HCT116 (cell line): ENCODE measurements at regions not wholly inside any gene's neighbourhood (a gene's known extent, or its start where the extent isn't known, plus 50 kb on each side); places are given as distances from the start of the nearest gene placed in this dataset.

ENCODE experiments used
- ATAC-seq: fragments of 200-7000 bp; cut with Tn5 transposase; 2 replicates; pipeline ENCODE4 v1.9.1; 2020; ENCODE audit warnings: mild to moderate bottlenecking, moderate library complexity
- BruUV-seq: library from RNA; stranded (reverse); fragments of 400-500 nt; replicated peaks from 2 replicates; lab custom pipeline; 2021; lab: Mats Ljungman, UMichigan
- CTCF ChIA-PET: fragments of 300-600 bp; sonication (Branson Sonifier 250); formaldehyde crosslinking; loops from one replicate; lab custom pipeline; 2021; ENCODE audit warnings: antibody characterized with exemption; lab: Charles Lee
- POLR2A ChIA-PET: fragments of 300-600, 350-600 bp; sonication (Branson Sonifier 250); formaldehyde crosslinking; loops from one replicate; lab custom pipeline; 2021; ENCODE audit warnings: antibody characterized with exemption; lab: Charles Lee
- RAD21 ChIA-PET, 2 experiments: fragments of 300-600 bp; sonication (Branson Sonifier 250); formaldehyde crosslinking; loops; one replicate each; lab custom pipeline; 2023; ENCODE audit warnings: low total read pairs in 2 of 2; ENCODE audit not compliant: uncharacterized antibody in 2 of 2, unreplicated experiment in 2 of 2, low non-redundant PET in 1 of 2; lab: Charles Lee
- DNase-seq: peaks from one replicate; pipeline ENCODE4 v3.0.0-alpha.2; 2010; ENCODE audit warnings: low read depth, low spot score
- H2AFZ ChIP-seq: fragments of 200-600 bp; shearing (Covaris generic), sonication (generic); 2 replicates; pipeline ENCODE4 v1.6.1; 2017; ENCODE audit warnings: low read depth, mixed run types, mixed read lengths, antibody characterized with exemption, low read length; ENCODE audit not compliant: poor library complexity, severe bottlenecking
- H3K27ac ChIP-seq: 2 replicates; pipeline ENCODE4 v1.5.1; 2012; ENCODE audit warnings: low read depth, low read length
- H3K27me3 ChIP-seq: fragments of 200-600 bp; sonication (generic); 2 replicates; pipeline ENCODE4 v1.6.1; 2016; ENCODE audit warnings: mixed run types, low read length, mixed read lengths; ENCODE audit not compliant: insufficient read depth
- H3K36me3 ChIP-seq, 2 experiments: fragments of 200-500 bp in 1 of 2; fragments of 200-600 bp in 1 of 2; sonication (Bioruptor generic) in 1 of 2; sonication (generic) in 1 of 2; 2 replicates each; pipeline versions ENCODE4 v1.5.1 to v1.6.1; 2014 to 2016; ENCODE audit warnings: low read length in 2 of 2, inconsistent platforms in 1 of 2, mixed read lengths in 1 of 2, mixed run types in 1 of 2; ENCODE audit not compliant: insufficient read depth in 2 of 2, control insufficient read depth in 1 of 2
- H3K4me1 ChIP-seq, 2 experiments: fragments of 200-600 bp in 1 of 2; sonication (generic) in 1 of 2; 2 replicates each; pipeline versions ENCODE4 v1.5.1 to v1.6.1; 2012 to 2017; ENCODE audit warnings: low read length in 2 of 2, inconsistent platforms in 1 of 2, mild to moderate bottlenecking in 1 of 2, mixed read lengths in 1 of 2, mixed run types in 1 of 2, moderate library complexity in 1 of 2; ENCODE audit not compliant: insufficient read depth in 2 of 2, control insufficient read depth in 1 of 2
- H3K4me2 ChIP-seq: fragments of 200-600 bp; sonication (generic); 2 replicates; pipeline ENCODE4 v1.6.1; 2017; ENCODE audit warnings: mixed run types, low read length, mixed read lengths
- H3K4me3 ChIP-seq, 2 experiments: fragments of 200-600 bp in 1 of 2; sonication (generic) in 1 of 2; replicated peaks in 1 of 2; 2 replicates each; pipeline ENCODE4 v1.5.1; 2011 to 2016; ENCODE audit warnings: low read length in 2 of 2, control low read depth in 1 of 2, low read depth in 1 of 2, mild to moderate bottlenecking in 1 of 2, mixed read lengths in 1 of 2, mixed run types in 1 of 2
- H3K79me2 ChIP-seq: fragments of 200-600 bp; sonication (generic); 2 replicates; pipeline ENCODE4 v1.6.1; 2017; ENCODE audit warnings: mild to moderate bottlenecking, mixed run types, low read length, moderate library complexity, mixed read lengths; ENCODE audit not compliant: insufficient read depth
- H3K9ac ChIP-seq: fragments of 200-600 bp; sonication (generic); 2 replicates; pipeline ENCODE4 v1.6.1; 2016; ENCODE audit warnings: low read length, mixed read lengths
- H3K9me2 ChIP-seq: fragments of 200-600 bp; sonication (generic), shearing (Covaris generic); 2 replicates; pipeline ENCODE4 v1.6.1; 2017; ENCODE audit warnings: mixed run types, mild to moderate bottlenecking, moderate library complexity; ENCODE audit not compliant: insufficient read depth
- H3K9me3 ChIP-seq, 2 experiments: fragments of 200-500 bp in 1 of 2; fragments of 200-600 bp in 1 of 2; sonication (Bioruptor generic) in 1 of 2; sonication (generic) in 1 of 2; 2 replicates each; pipeline ENCODE4 v1.6.1; 2014 to 2017; ENCODE audit warnings: low read length in 2 of 2, mixed read lengths in 2 of 2, inconsistent platforms in 1 of 2, low read depth in 1 of 2, mild to moderate bottlenecking in 1 of 2, mixed run types in 1 of 2, moderate library complexity in 1 of 2; ENCODE audit not compliant: control insufficient read depth in 1 of 2, insufficient read depth in 1 of 2
- H4K20me1 ChIP-seq: fragments of 200-600 bp; sonication (generic), shearing (Covaris generic); 2 replicates; pipeline ENCODE4 v1.6.1; 2017; ENCODE audit warnings: mixed run types, mild to moderate bottlenecking, moderate library complexity; ENCODE audit not compliant: insufficient read depth
- CBX3 ChIP-seq: IDR thresholded peaks from 2 replicates; pipeline ENCODE4 v1.6.1; 2012; ENCODE audit warnings: low read depth
- CEBPB ChIP-seq: IDR thresholded peaks from 2 replicates; pipeline ENCODE4 v1.6.1; 2012; ENCODE audit warnings: low read depth
- EGR1 ChIP-seq: IDR thresholded peaks from 2 replicates; pipeline ENCODE4 v1.6.1; 2012; ENCODE audit warnings: low read depth
- ELF1 ChIP-seq: IDR thresholded peaks from 2 replicates; pipeline ENCODE4 v1.6.1; 2012; ENCODE audit warnings: low read depth, borderline replicate concordance
- EZH2 ChIP-seq: fragments of 200-600 bp; sonication (generic); IDR thresholded peaks from 2 replicates; pipeline ENCODE4 v1.6.1; 2017; ENCODE audit warnings: antibody characterized with exemption, mixed run types
- FOSL1 ChIP-seq: IDR thresholded peaks from 2 replicates; pipeline ENCODE4 v1.6.1; 2012; ENCODE audit warnings: low read depth
- JUND ChIP-seq: IDR thresholded peaks from 2 replicates; pipeline ENCODE4 v1.6.1; 2012
- POLR2A ChIP-seq: IDR thresholded peaks from 2 replicates; pipeline ENCODE4 v1.7.0; 2011; ENCODE audit warnings: borderline replicate concordance; ENCODE audit not compliant: insufficient read depth, insufficient read length; ENCODE audit errors: extremely low read depth
- RAD21 ChIP-seq: IDR thresholded peaks from 2 replicates; pipeline ENCODE4 v1.6.1; 2012; ENCODE audit warnings: low read depth, mild to moderate bottlenecking
- SIN3A ChIP-seq: IDR thresholded peaks from 2 replicates; pipeline ENCODE4 v1.6.1; 2012; ENCODE audit warnings: low read depth
- SP1 ChIP-seq: IDR thresholded peaks from 2 replicates; pipeline ENCODE4 v1.6.1; 2012; ENCODE audit warnings: low read depth
- SRF ChIP-seq: IDR thresholded peaks from 2 replicates; pipeline ENCODE4 v1.6.1; 2012; ENCODE audit warnings: low read depth
- TCF7L2 ChIP-seq: IDR thresholded peaks from 2 replicates; pipeline ENCODE4 v1.7.0; 2011; ENCODE audit warnings: borderline replicate concordance, inconsistent platforms; ENCODE audit not compliant: insufficient read depth, insufficient read length; ENCODE audit errors: extremely low read depth
- ZFX ChIP-seq: fragments of 450-650 bp; IDR thresholded peaks from 2 replicates; pipeline ENCODE4 v1.6.1; 2017
- ZNF274 ChIP-seq: fragments of 200-500 bp; sonication (Bioruptor generic); IDR thresholded peaks from 2 replicates; pipeline ENCODE4 v1.6.1; 2014; ENCODE audit warnings: mild to moderate bottlenecking, low read depth, low read length, inconsistent platforms
- intact Hi-C: fragments of 100-400 bp; cut with micrococcal nuclease; formaldehyde crosslinking; loops from 2 replicates; pipeline ENCODE4 v1.10.0; 2022
- TF ChIP-seq, protein P1 (sequence below): IDR thresholded peaks from 2 replicates; pipeline ENCODE4 v1.6.1; 2012
- TF ChIP-seq, protein P2 (sequence below), 3 experiments: fragments of 200-600 bp in 1 of 3; sonication (generic) in 1 of 3; IDR thresholded peaks in 2 of 3; conservative IDR thresholded peaks in 1 of 3; 2 replicates each; pipeline ENCODE4 v1.5.1; 2012 to 2017; ENCODE audit warnings: low read depth in 2 of 3, low read length in 2 of 3, antibody characterized with exemption in 1 of 3, borderline replicate concordance in 1 of 3, control low read depth in 1 of 3, mild to moderate bottlenecking in 1 of 3, mixed read lengths in 1 of 3, mixed run types in 1 of 3, moderate library complexity in 1 of 3; ENCODE audit not compliant: insufficient read depth in 1 of 3
- TF ChIP-seq, protein P3 (sequence below): IDR thresholded peaks from 2 replicates; pipeline ENCODE4 v1.6.1; 2012

DNA sequence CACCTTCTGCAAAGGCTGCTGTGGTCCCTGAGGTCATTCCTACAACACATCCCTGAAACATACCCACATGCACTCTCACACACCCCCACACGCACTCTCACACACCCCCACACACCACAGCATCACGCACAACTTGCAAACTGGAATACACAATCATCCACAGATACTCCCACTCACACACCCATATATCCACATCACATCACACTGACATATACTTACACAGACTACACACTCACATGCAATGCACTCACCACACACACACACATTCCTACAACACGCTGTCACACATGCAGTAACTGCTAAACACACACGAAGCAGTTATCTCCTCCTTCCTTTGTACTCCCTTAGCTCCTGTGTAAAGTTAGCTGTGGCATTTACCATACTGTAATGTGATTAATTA lies 57.1 kb upstream of the PKDCC start:
- no peak for TF ChIP-seq CEBPB
- no peak for TF ChIP-seq FOSL1
- TF ChIP-seq EZH2, result no peak
- TF ChIP-seq JUND, result no peak
- TF ChIP-seq, protein P1, sequence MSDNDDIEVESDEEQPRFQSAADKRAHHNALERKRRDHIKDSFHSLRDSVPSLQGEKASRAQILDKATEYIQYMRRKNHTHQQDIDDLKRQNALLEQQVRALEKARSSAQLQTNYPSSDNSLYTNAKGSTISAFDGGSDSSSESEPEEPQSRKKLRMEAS, result no peak
- no peak for TF ChIP-seq ELF1
- TF ChIP-seq, protein P2, sequence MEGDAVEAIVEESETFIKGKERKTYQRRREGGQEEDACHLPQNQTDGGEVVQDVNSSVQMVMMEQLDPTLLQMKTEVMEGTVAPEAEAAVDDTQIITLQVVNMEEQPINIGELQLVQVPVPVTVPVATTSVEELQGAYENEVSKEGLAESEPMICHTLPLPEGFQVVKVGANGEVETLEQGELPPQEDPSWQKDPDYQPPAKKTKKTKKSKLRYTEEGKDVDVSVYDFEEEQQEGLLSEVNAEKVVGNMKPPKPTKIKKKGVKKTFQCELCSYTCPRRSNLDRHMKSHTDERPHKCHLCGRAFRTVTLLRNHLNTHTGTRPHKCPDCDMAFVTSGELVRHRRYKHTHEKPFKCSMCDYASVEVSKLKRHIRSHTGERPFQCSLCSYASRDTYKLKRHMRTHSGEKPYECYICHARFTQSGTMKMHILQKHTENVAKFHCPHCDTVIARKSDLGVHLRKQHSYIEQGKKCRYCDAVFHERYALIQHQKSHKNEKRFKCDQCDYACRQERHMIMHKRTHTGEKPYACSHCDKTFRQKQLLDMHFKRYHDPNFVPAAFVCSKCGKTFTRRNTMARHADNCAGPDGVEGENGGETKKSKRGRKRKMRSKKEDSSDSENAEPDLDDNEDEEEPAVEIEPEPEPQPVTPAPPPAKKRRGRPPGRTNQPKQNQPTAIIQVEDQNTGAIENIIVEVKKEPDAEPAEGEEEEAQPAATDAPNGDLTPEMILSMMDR (IDR thresholded peaks at IDR 0.05 in 2 of 3, conservative IDR thresholded peaks at IDR 0.05 in 1 of 3; ENCODE audit: borderline replicate concordance in 1 of 3, insufficient read depth in 1 of 3, low read depth in 2 of 3, low read length in 2 of 3), result no peak
- no peak for TF ChIP-seq SP1
- no peak for TF ChIP-seq TCF7L2
- TF ChIP-seq, protein P3, sequence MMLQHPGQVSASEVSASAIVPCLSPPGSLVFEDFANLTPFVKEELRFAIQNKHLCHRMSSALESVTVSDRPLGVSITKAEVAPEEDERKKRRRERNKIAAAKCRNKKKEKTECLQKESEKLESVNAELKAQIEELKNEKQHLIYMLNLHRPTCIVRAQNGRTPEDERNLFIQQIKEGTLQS, result no peak
- TF ChIP-seq SRF, result no peak
- no peak for TF ChIP-seq RAD21
- TF ChIP-seq ZNF274, result no peak
- no peak for TF ChIP-seq SIN3A
- no peak for TF ChIP-seq POLR2A
- TF ChIP-seq EGR1, result no peak
- no peak for TF ChIP-seq ZFX
- TF ChIP-seq CBX3, result no peak

More for the DNA sequence above, 57.1 kb upstream of the PKDCC start:
- H3K4me2 ChIP-seq, result no peak overlapping the region
- ChIA-PET POLR2A (no interaction called here), CTCF (no interaction called here), RAD21 (no interaction called here)
- H3K9ac ChIP-seq, result no peak overlapping the region
- no peak overlapping the region for H2AFZ ChIP-seq
- no peak overlapping the region for H3K4me3 ChIP-seq
- ATAC-seq, result no peak
- no peaks in the 10 kb centered on the region for H3K36me3 ChIP-seq
- H3K9me2 ChIP-seq, result no peaks in the 10 kb centered on the region
- H3K27ac ChIP-seq, result no peak overlapping the region
- H3K4me1 ChIP-seq, result no peaks in the 10 kb centered on the region
- no peaks in the 10 kb centered on the region for H3K79me2 ChIP-seq
- no peaks in the 10 kb centered on the region for H4K20me1 ChIP-seq
- intact Hi-C loops, result no loop called here
- H3K27me3 ChIP-seq, result peaks cover 13% of the 10 kb centered on the region; the same call in 1 of the 2 replicates
- no peaks in the 10 kb centered on the region for H3K9me3 ChIP-seq
- BruUV-seq, result no TSS peak
- DNase-seq, result no peak
